ENCODE measurements at regions not wholly inside any gene's neighbourhood (a gene's known extent, or its start where the extent isn't known, plus 50 kb on each side); places are given as distances from the start of the nearest gene placed in this dataset.

DNA sequence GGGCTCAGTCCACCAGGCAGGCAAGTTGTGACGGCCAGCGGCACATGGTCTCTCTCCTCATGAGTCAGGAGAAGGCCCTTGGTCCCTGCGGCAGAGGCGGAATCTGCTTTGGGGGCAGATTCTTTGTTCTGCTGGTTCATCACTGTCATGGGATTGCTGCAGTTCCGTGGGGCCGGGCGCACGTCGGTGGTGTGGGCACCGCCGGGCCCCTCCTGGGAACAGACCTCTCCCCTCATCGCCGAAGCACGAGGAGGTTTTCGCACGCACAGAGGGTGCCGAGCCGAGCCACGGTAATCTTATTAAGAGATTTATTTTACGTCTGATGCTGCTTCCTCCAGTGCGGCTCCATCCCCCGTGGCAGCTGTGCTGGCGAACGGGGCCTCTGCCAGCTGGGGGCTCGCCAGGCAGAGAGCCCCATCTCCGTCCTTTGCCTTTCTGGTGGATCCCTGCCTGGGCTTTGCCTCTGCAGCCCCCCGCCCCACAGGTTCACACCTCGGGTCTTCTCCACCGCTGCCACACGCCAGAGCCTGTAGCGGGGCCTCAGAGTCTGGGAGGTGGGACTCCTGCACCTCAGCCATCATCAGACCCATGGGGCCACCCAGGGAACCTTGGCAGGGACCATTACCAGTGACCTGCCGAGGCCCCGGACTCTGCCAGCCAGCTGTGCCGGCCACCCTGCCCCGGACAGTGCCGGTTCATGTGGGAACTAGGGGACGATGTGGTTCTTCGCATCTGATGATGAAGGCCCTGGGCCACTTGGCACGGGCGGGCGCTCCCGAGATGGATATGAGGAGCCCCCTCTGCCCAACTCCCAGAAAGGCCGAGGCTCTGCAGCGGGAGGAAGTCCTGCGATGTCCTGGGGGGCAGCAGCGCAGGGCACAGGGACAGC, 86.7 kb upstream of the NKX1-1 start:
- no peaks in the 10 kb centered on the region; the same call in 1 of the 2 replicates for H4K20me1 ChIP-seq (replicated peaks; ENCODE audit: control insufficient read depth, insufficient read depth, low read length)
- no peaks in the 10 kb centered on the region for H3K9me3 ChIP-seq (replicated peaks; ENCODE audit: control insufficient read depth, insufficient read depth, low read depth, low read length)
- POLR2A ChIA-PET, result interaction anchor here (1.0 kb wide), 1 partner anchor 26 kb away, joined by 3 read pairs; no protein-coding TSS in a partner anchor
- under 1% methylated on average over 44 of the region's 46 CpGs for WGBS (ENCODE audit: insufficient coverage, low coverage, missing lambda C conversion rate)
- FAIRE-seq (no peak), DNase-seq (ENCODE audit: extremely low read depth in 1 of 4, low spot score in 3 of 4) (no peak), ATAC-seq (no peak)
- no peak overlapping the region; a peak in 1 of 4 replicates for H3K9ac ChIP-seq (ENCODE audit: insufficient read depth in 1 of 2, low read depth in 2 of 2, low read length in 2 of 2)
- H3K4me1 ChIP-seq (replicated peaks in 1 of 2; ENCODE audit: control insufficient read depth in 2 of 2, insufficient read depth in 2 of 2, low read length in 2 of 2), result peaks cover 0 to 46% of the 10 kb centered on the region in 2 experiments; a peak in 2 of 5 replicates
- H3K27ac ChIP-seq (ENCODE audit: extremely low read depth, low read depth, low read length), result no peak overlapping the region
- TF ChIP-seq ZNF280B (CRISPR knock-in tag; IDR thresholded peaks at IDR 0.05) (no peak), YBX1 (IDR thresholded peaks at IDR 0.05) (no peak), RBM25 (IDR thresholded peaks at IDR 0.05; ENCODE audit: low read depth, low read length, severe bottlenecking) (no peak), NR2F6 (CRISPR knock-in tag; IDR thresholded peaks at IDR 0.05) (no peak), KDM1A (IDR thresholded peaks at IDR 0.05) (no peak), SMAD3 (CRISPR knock-in tag; conservative IDR thresholded peaks at IDR 0.05) (no peak), HNRNPL (IDR thresholded peaks at IDR 0.05; ENCODE audit: low read depth, low read length) (no peak), ZNF764 (CRISPR knock-in tag; IDR thresholded peaks at IDR 0.05; ENCODE audit: low read depth) (no peak), RAD51 (IDR thresholded peaks at IDR 0.05; ENCODE audit: borderline replicate concordance, low read depth) (no peak)
- TF ChIP-seq, protein P1, sequence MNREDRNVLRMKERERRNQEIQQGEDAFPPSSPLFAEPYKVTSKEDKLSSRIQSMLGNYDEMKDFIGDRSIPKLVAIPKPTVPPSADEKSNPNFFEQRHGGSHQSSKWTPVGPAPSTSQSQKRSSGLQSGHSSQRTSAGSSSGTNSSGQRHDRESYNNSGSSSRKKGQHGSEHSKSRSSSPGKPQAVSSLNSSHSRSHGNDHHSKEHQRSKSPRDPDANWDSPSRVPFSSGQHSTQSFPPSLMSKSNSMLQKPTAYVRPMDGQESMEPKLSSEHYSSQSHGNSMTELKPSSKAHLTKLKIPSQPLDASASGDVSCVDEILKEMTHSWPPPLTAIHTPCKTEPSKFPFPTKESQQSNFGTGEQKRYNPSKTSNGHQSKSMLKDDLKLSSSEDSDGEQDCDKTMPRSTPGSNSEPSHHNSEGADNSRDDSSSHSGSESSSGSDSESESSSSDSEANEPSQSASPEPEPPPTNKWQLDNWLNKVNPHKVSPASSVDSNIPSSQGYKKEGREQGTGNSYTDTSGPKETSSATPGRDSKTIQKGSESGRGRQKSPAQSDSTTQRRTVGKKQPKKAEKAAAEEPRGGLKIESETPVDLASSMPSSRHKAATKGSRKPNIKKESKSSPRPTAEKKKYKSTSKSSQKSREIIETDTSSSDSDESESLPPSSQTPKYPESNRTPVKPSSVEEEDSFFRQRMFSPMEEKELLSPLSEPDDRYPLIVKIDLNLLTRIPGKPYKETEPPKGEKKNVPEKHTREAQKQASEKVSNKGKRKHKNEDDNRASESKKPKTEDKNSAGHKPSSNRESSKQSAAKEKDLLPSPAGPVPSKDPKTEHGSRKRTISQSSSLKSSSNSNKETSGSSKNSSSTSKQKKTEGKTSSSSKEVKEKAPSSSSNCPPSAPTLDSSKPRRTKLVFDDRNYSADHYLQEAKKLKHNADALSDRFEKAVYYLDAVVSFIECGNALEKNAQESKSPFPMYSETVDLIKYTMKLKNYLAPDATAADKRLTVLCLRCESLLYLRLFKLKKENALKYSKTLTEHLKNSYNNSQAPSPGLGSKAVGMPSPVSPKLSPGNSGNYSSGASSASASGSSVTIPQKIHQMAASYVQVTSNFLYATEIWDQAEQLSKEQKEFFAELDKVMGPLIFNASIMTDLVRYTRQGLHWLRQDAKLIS (CRISPR knock-in tag; IDR thresholded peaks at IDR 0.05), result no peak
- H3K36me3 ChIP-seq (ENCODE audit: control insufficient read depth, insufficient read depth, low read length), result no peaks in the 10 kb centered on the region
- intact Hi-C loops (cut with micrococcal nuclease), result no loop called here
- no peak overlapping the region for H2AFZ ChIP-seq (ENCODE audit: low read depth, low read length)
- in situ Hi-C loops (cut with MboI), result no loop called here
- CTCF ChIA-PET (ENCODE audit: low intra/inter-chr PET ratio), result no interaction called here
- no peak overlapping the region for H3K4me2 ChIP-seq (ENCODE audit: insufficient read depth, low read length)
- H3K9me1 ChIP-seq (ENCODE audit: control insufficient read depth, insufficient read depth, low read length), result no peaks in the 10 kb centered on the region
- BruUV-seq (replicated peaks), result no TSS peak
- peaks cover 39 to 86% of the 10 kb centered on the region in 2 experiments for H3K27me3 ChIP-seq (ENCODE audit: control insufficient read depth in 2 of 2, insufficient read depth in 2 of 2, low read length in 2 of 2)
- H3K4me3 ChIP-seq, result no peak overlapping the region
- no peaks in the 10 kb centered on the region for H3K79me2 ChIP-seq (ENCODE audit: control insufficient read depth, insufficient read depth, low read length)

All from K562 (cell line).